ENCODE measurements at regions not wholly inside any gene's neighbourhood (a gene's known extent, or its start where the extent isn't known, plus 50 kb on each side); places are given as distances from the start of the nearest gene placed in this dataset.

- peak; percentile 10 for DNase-seq (ENCODE audit: low read depth)
Observed at GRCh38 chr20:63056236-63057170, 49.7 kb upstream of the BHLHE23 start.
